NCI-H1105 (cell line): ENCODE measurements at regions not wholly inside any gene's neighbourhood (a gene's known extent, or its start where the extent isn't known, plus 50 kb on each side); places are given as distances from the start of the nearest gene placed in this dataset.

Experiments used
- DNase-seq: peaks from one replicate; lab custom pipeline; 2025; lab: John Stamatoyannopoulos, UW

GRCh38 chrX:20472620-20473258 is 206.0 kb upstream of the RPS6KA3 start:
- DNase-seq: no peak

GRCh38 chrX:20472148-20472547 is 205.4 kb upstream of the RPS6KA3 start:
- DNase-seq: no peak

- DNase-seq: no peak
These were observed 204.8 kb upstream of the RPS6KA3 start for GRCh38 chrX:20471483-20471882.

GRCh38 chrX:20463296-20464075 is 196.8 kb upstream of the RPS6KA3 start:
- peak; percentile 44 for DNase-seq

GRCh38 chrX:20461576-20461975 is 194.9 kb upstream of the RPS6KA3 start:
- no peak for DNase-seq

GRCh38 chrX:20461002-20461401 is 194.3 kb upstream of the RPS6KA3 start:
- no peak for DNase-seq

GRCh38 chrX:20459410-20460350 is 193.0 kb upstream of the RPS6KA3 start:
- no peak for DNase-seq

GRCh38 chrX:20456971-20457370 is 190.3 kb upstream of the RPS6KA3 start:
- no peak for DNase-seq

- DNase-seq: no peak
These were observed 188.3 kb upstream of the RPS6KA3 start for GRCh38 chrX:20455001-20455400.

- DNase-seq: no peak
These were observed 187.4 kb upstream of the RPS6KA3 start for GRCh38 chrX:20454117-20454516.

GRCh38 chrX:20452487-20452886 is 185.8 kb upstream of the RPS6KA3 start:
- DNase-seq: no peak

GRCh38 chrX:20451929-20452328 is 185.2 kb upstream of the RPS6KA3 start:
- no peak for DNase-seq

GRCh38 chrX:20445109-20445508 is 178.4 kb upstream of the RPS6KA3 start:
- no peak for DNase-seq

GRCh38 chrX:20442597-20442996 is 175.9 kb upstream of the RPS6KA3 start:
- peak; percentile 48 for DNase-seq

- no peak for DNase-seq
These were observed 174.4 kb upstream of the RPS6KA3 start for GRCh38 chrX:20441123-20441522.

- DNase-seq: no peak
These were observed 172.3 kb upstream of the RPS6KA3 start for GRCh38 chrX:20438871-20439526.

- DNase-seq: no peak
These were observed 171.0 kb upstream of the RPS6KA3 start for GRCh38 chrX:20437683-20438082.

GRCh38 chrX:20435913-20436312 is 169.2 kb upstream of the RPS6KA3 start:
- no peak for DNase-seq

- no peak for DNase-seq
These were observed 168.3 kb upstream of the RPS6KA3 start for GRCh38 chrX:20434986-20435385.

GRCh38 chrX:20433388-20433775 is 166.7 kb upstream of the RPS6KA3 start:
- no peak for DNase-seq

GRCh38 chrX:20432746-20433387 is 166.2 kb upstream of the RPS6KA3 start:
- DNase-seq: no peak

GRCh38 chrX:20432048-20432447 is 165.3 kb upstream of the RPS6KA3 start:
- DNase-seq: no peak
